GM23338 (cell line): ENCODE measurements at regions not wholly inside any gene's neighbourhood (a gene's known extent, or its start where the extent isn't known, plus 50 kb on each side); places are given as distances from the start of the nearest gene placed in this dataset.

Source experiments
- ATAC-seq: fragments of 200-7000 bp; cut with Tn5 transposase; 3 replicates; pipeline ENCODE4 v1.9.1; 2020
- DNase-seq: peaks from one replicate; pipeline ENCODE4 v3.0.0-alpha.2; 2015; ENCODE audit warnings: low spot score
- H2AFZ ChIP-seq: fragments of 200-600 bp; sonication (generic); 2 replicates; pipeline ENCODE4 v1.8.0; 2016; ENCODE audit warnings: antibody characterized with exemption, mild to moderate bottlenecking, moderate library complexity
- H3F3A ChIP-seq: fragments of 200-600 bp; sonication (generic); replicated peaks from 2 replicates; pipeline ENCODE4 v1.8.0; 2017; ENCODE audit warnings: antibody characterized with exemption, mixed run types, low read depth
- H3K27ac ChIP-seq: fragments of 200-600 bp; sonication (generic); 2 replicates; pipeline ENCODE4 v1.6.1; 2016; ENCODE audit warnings: low read depth
- H3K27me3 ChIP-seq: fragments of 200-600 bp; sonication (generic); 2 replicates; pipeline ENCODE4 v1.8.0; 2016; ENCODE audit warnings: mild to moderate bottlenecking, mixed run types, moderate library complexity; ENCODE audit not compliant: insufficient read depth
- H3K36me3 ChIP-seq: fragments of 200-600 bp; sonication (generic); 2 replicates; pipeline ENCODE4 v1.8.0; 2016; ENCODE audit warnings: mild to moderate bottlenecking; ENCODE audit not compliant: insufficient read depth
- H3K4me1 ChIP-seq: fragments of 200-600 bp; sonication (generic); 2 replicates; pipeline ENCODE4 v1.8.0; 2016; ENCODE audit warnings: mild to moderate bottlenecking, moderate library complexity; ENCODE audit not compliant: insufficient read depth
- H3K4me2 ChIP-seq: fragments of 200-600 bp; sonication (generic); 2 replicates; pipeline ENCODE4 v1.7.1; 2017; ENCODE audit warnings: mixed run types
- H3K4me3 ChIP-seq: fragments of 200-600 bp; sonication (generic); 2 replicates; pipeline ENCODE4 v1.6.1; 2016; ENCODE audit warnings: mixed run types
- H3K79me2 ChIP-seq: fragments of 200-600 bp; sonication (generic); replicated peaks from 2 replicates; pipeline ENCODE4 v1.8.0; 2017; ENCODE audit warnings: mild to moderate bottlenecking; ENCODE audit not compliant: insufficient read depth
- H3K9me2 ChIP-seq: fragments of 200-600 bp; sonication (generic); 2 replicates; pipeline ENCODE4 v1.8.0; 2017; ENCODE audit not compliant: insufficient read depth
- H4K20me1 ChIP-seq: fragments of 200-600 bp; sonication (generic); replicated peaks from 2 replicates; pipeline ENCODE4 v1.8.0; 2017; ENCODE audit warnings: mild to moderate bottlenecking; ENCODE audit not compliant: insufficient read depth
- H3K27ac Mint-ChIP-seq: 2 replicates; pipeline ENCODE4 v1.8.0; 2020; ENCODE audit warnings: inconsistent platforms, mild to moderate bottlenecking, moderate library complexity, mixed read lengths
- H3K27me3 Mint-ChIP-seq: 3 replicates; pipeline ENCODE4 v1.8.0; 2022; ENCODE audit warnings: low read depth, mild to moderate bottlenecking, moderate library complexity, mixed read lengths, inconsistent platforms; ENCODE audit not compliant: insufficient read depth, poor library complexity
- H3K36me3 Mint-ChIP-seq: 3 replicates; pipeline ENCODE4 v1.8.0; 2021; ENCODE audit warnings: low read depth, mild to moderate bottlenecking, inconsistent platforms, moderate library complexity, mixed read lengths
- H3K4me1 Mint-ChIP-seq: 3 replicates; pipeline ENCODE4 v1.8.0; 2020; ENCODE audit warnings: mild to moderate bottlenecking, inconsistent platforms, mixed read lengths
- H3K4me3 Mint-ChIP-seq: 3 replicates; pipeline ENCODE4 v1.8.0; 2021; ENCODE audit warnings: moderate library complexity, mild to moderate bottlenecking, inconsistent platforms, mixed read lengths
- H3K9me3 Mint-ChIP-seq: 3 replicates; pipeline ENCODE4 v1.8.0; 2020; ENCODE audit warnings: moderate library complexity, mild to moderate bottlenecking, inconsistent platforms, mixed read lengths
- CREB1 ChIP-seq: fragments of 250-450 bp; sonication (Bioruptor Pico); IDR thresholded peaks from 2 replicates; pipeline ENCODE4 v1.5.0; 2020; ENCODE audit warnings: low read depth, mild to moderate bottlenecking, moderate library complexity
- CTCF ChIP-seq, 2 experiments: fragments of 200-600 bp in 1 of 2; sonication (generic) in 1 of 2; conservative IDR thresholded peaks; 2 replicates each; pipeline versions ENCODE4 v1.5.1 to v1.6.1; 2016 to 2017; ENCODE audit warnings: antibody characterized with exemption in 2 of 2, low read depth in 2 of 2, mild to moderate bottlenecking in 2 of 2, moderate library complexity in 1 of 2
- ETS1 ChIP-seq: IDR thresholded peaks from 2 replicates; pipeline ENCODE4 v1.6.1; 2016; ENCODE audit warnings: antibody characterized with exemption
- EZH2phosphoT487 ChIP-seq: fragments of 200-600 bp; sonication (generic); IDR thresholded peaks from one replicate; pipeline ENCODE4 v1.8.1; 2018; ENCODE audit warnings: antibody characterized with exemption; ENCODE audit not compliant: unreplicated experiment
- JUNB ChIP-seq: IDR thresholded peaks from one replicate; pipeline ENCODE4 v1.6.1; 2016; ENCODE audit warnings: antibody characterized with exemption; ENCODE audit not compliant: unreplicated experiment
- POLR2AphosphoS5 ChIP-seq: IDR thresholded peaks from 2 replicates; pipeline ENCODE4 v1.6.1; 2016; ENCODE audit warnings: antibody characterized with exemption, low read depth
- REST ChIP-seq: IDR thresholded peaks from one replicate; pipeline ENCODE4 v1.6.1; 2018; ENCODE audit warnings: antibody characterized with exemption; ENCODE audit not compliant: unreplicated experiment
- ZNF114 ChIP-seq: fragments of 250-450 bp; sonication (Bioruptor Pico); IDR thresholded peaks from 2 replicates; pipeline ENCODE4 v1.5.0; 2020; ENCODE audit warnings: mild to moderate bottlenecking, moderate library complexity

- Histone ChIP-seq H3K4me1 (peaks cover 24% of the 10 kb centered on the region), H3K27ac (no peak overlapping the region), H3K27me3 (peaks cover 8% of the 10 kb centered on the region; the same call in 1 of the 2 replicates), H3K9me2 (peaks cover 38% of the 10 kb centered on the region), H3K4me3 (no peak overlapping the region), H4K20me1 (no peaks in the 10 kb centered on the region), H3F3A (peaks cover 12% of the 10 kb centered on the region; the same call in 1 of the 2 replicates), H2AFZ (peak overlapping the region; percentile 0; the same call in 1 of the 2 replicates), H3K36me3 (no peaks in the 10 kb centered on the region), H3K79me2 (no peaks in the 10 kb centered on the region), H3K4me2 (no peak overlapping the region)
- H3K27me3 Mint-ChIP-seq: no peaks in the 10 kb centered on the region
- H3K9me3 Mint-ChIP-seq: no peaks in the 10 kb centered on the region
- peaks cover 8% of the 10 kb centered on the region; the same call in 2 of the 3 replicates for H3K4me1 Mint-ChIP-seq
- ATAC-seq: peak; percentile 11
- H3K4me3 Mint-ChIP-seq: no peak overlapping the region
- DNase-seq: peak; percentile 37
- no peak for TF ChIP-seq ZNF114 (CRISPR knock-in tag)
- TF ChIP-seq REST: no peak
- H3K27ac Mint-ChIP-seq: no peak overlapping the region
- H3K36me3 Mint-ChIP-seq: no peaks in the 10 kb centered on the region
These were observed 172.8 kb upstream of the IRF2BP2 start for GRCh38 chr1:234782791-234783190.

GRCh38 chr1:234782105-234782751 lies 172.2 kb upstream of the IRF2BP2 start:
- H3K4me3 ChIP-seq: no peak overlapping the region
- no peak for TF ChIP-seq ETS1
- 0 out of 2 replicates have a peak, but pooled peaks have one; percentile 29 for TF ChIP-seq CREB1
- no peak for TF ChIP-seq CTCF (conservative IDR thresholded peaks at IDR 0.05; ENCODE audit: low read depth in 2 of 2)
- no peak for TF ChIP-seq EZH2phosphoT487
- TF ChIP-seq JUNB: no peak
- TF ChIP-seq REST: no peak
- 0 out of 2 replicates have a peak, but pooled peaks have one; percentile 38 for TF ChIP-seq ZNF114 (CRISPR knock-in tag)
- TF ChIP-seq POLR2AphosphoS5: no peak
- no peak for DNase-seq

More at GRCh38 chr1:234782105-234782751, 172.2 kb upstream of the IRF2BP2 start:
- no peaks in the 10 kb centered on the region for H3K9me3 Mint-ChIP-seq
- Histone ChIP-seq H2AFZ (no peak overlapping the region; the same call in 1 of the 2 replicates), H3K79me2 (no peaks in the 10 kb centered on the region), H3K27ac (no peak overlapping the region), H3K27me3 (peaks cover 9% of the 10 kb centered on the region; the same call in 1 of the 2 replicates), H3K4me2 (no peak overlapping the region), H3K9me2 (peaks cover 38% of the 10 kb centered on the region), H3K4me1 (peaks cover 24% of the 10 kb centered on the region), H3F3A (peaks cover 12% of the 10 kb centered on the region; the same call in 1 of the 2 replicates), H4K20me1 (no peaks in the 10 kb centered on the region), H3K36me3 (no peaks in the 10 kb centered on the region)
- peaks cover 8% of the 10 kb centered on the region; the same call in 2 of the 3 replicates for H3K4me1 Mint-ChIP-seq
- H3K27me3 Mint-ChIP-seq: no peaks in the 10 kb centered on the region
- no peak overlapping the region for H3K27ac Mint-ChIP-seq
- H3K4me3 Mint-ChIP-seq: no peak overlapping the region
- no peak for ATAC-seq
- no peaks in the 10 kb centered on the region for H3K36me3 Mint-ChIP-seq
